Keratinocyte (primary cell): ENCODE measurements at regions not wholly inside any gene's neighbourhood (a gene's known extent, or its start where the extent isn't known, plus 50 kb on each side); places are given as distances from the start of the nearest gene placed in this dataset.

Experiments used
- DNase-seq: peaks from one replicate; pipeline ENCODE4 v3.0.0-alpha.2; 2011; ENCODE audit warnings: low read depth, missing footprints, low spot score
- FAIRE-seq: peaks from 2 replicates; lab custom pipeline; 2011; peaks lifted over from hg19 to GRCh38; lab: Jason Lieb, UNC
- H2AFZ ChIP-seq: 2 replicates; pipeline ENCODE4 v1.6.0; 2012; ENCODE audit warnings: low read length, control low read depth, inconsistent platforms; ENCODE audit not compliant: control insufficient read depth
- H3K27ac ChIP-seq: 2 replicates; pipeline ENCODE4 v1.5.1; 2011; ENCODE audit warnings: low read length; ENCODE audit not compliant: control insufficient read depth, insufficient read depth
- H3K27me3 ChIP-seq: 3 replicates; pipeline ENCODE4 v1.6.0; 2011; ENCODE audit warnings: low read length; ENCODE audit not compliant: control insufficient read depth, insufficient read depth; ENCODE audit errors: extremely low read depth
- H3K36me3 ChIP-seq, 2 experiments: 2 replicates in 1 of 2; 3 replicates in 1 of 2; pipeline ENCODE4 v1.5.1; 2011; ENCODE audit warnings: low read length in 2 of 2, mild to moderate bottlenecking in 1 of 2; ENCODE audit not compliant: control insufficient read depth in 2 of 2, insufficient read depth in 2 of 2; ENCODE audit errors: extremely low read depth in 1 of 2
- H3K4me1 ChIP-seq: 3 replicates; pipeline ENCODE4 v1.5.1; 2011; ENCODE audit warnings: low read length; ENCODE audit not compliant: control insufficient read depth, insufficient read depth; ENCODE audit errors: extremely low read depth
- H3K4me2 ChIP-seq: 3 replicates; pipeline ENCODE4 v1.6.0; 2011; ENCODE audit warnings: low read depth, low read length; ENCODE audit not compliant: control insufficient read depth, insufficient read depth; ENCODE audit errors: extremely low read depth
- H3K4me3 ChIP-seq, 3 experiments: fragments of 200-600 bp in 1 of 3; sonication (generic) in 1 of 3; 2 replicates in 2 of 3; 3 replicates in 1 of 3; pipeline ENCODE4 v1.5.1; 2011 to 2016; ENCODE audit warnings: low read length in 3 of 3, mild to moderate bottlenecking in 3 of 3, control low read depth in 2 of 3, inconsistent platforms in 1 of 3, low read depth in 1 of 3, mixed read lengths in 1 of 3, mixed run types in 1 of 3, moderate library complexity in 1 of 3; ENCODE audit not compliant: control insufficient read depth in 2 of 3, insufficient read depth in 2 of 3; ENCODE audit errors: extremely low read depth in 1 of 3
- H3K79me2 ChIP-seq: 2 replicates; pipeline ENCODE4 v1.6.0; 2012; ENCODE audit warnings: low read length; ENCODE audit not compliant: control insufficient read depth, insufficient read depth
- H3K9ac ChIP-seq: 3 replicates; pipeline ENCODE4 v1.6.0; 2011; ENCODE audit warnings: low read length; ENCODE audit not compliant: control insufficient read depth, insufficient read depth; ENCODE audit errors: extremely low read depth
- H3K9me1 ChIP-seq: 3 replicates; pipeline ENCODE4 v1.6.0; 2011; ENCODE audit warnings: low read length; ENCODE audit not compliant: control insufficient read depth, insufficient read depth; ENCODE audit errors: extremely low read depth
- H3K9me3 ChIP-seq: 2 replicates; pipeline ENCODE4 v1.5.1; 2012; ENCODE audit warnings: low read depth, low read length; ENCODE audit not compliant: control insufficient read depth
- H4K20me1 ChIP-seq: 3 replicates; pipeline ENCODE4 v1.6.0; 2011; ENCODE audit warnings: low read length; ENCODE audit not compliant: control insufficient read depth, insufficient read depth; ENCODE audit errors: extremely low read depth
- EZH2 ChIP-seq: IDR thresholded peaks from one replicate; pipeline ENCODE4 v1.6.1; 2012; ENCODE audit warnings: inconsistent platforms, mild to moderate bottlenecking, low read length, moderate library complexity
- dilution Hi-C: fragments of 300-500 bp; cut with MboI; formaldehyde crosslinking; loops from one replicate; pipeline ENCODE4 v1.7.0; 2020; ENCODE audit warnings: low sequenced_read_pairs; ENCODE audit not compliant: extremely low pct_ligation_motif_present
- TF ChIP-seq, protein P1 (sequence below), 3 experiments: IDR thresholded peaks in 1 of 3; conservative IDR thresholded peaks in 1 of 3; optimal IDR thresholded peaks in 1 of 3; 2 replicates in 2 of 3; 3 replicates in 1 of 3; pipeline versions ENCODE3 to v1.5.1; 2011; ENCODE audit warnings: low read length in 3 of 3, mild to moderate bottlenecking in 3 of 3, moderate library complexity in 2 of 3, control low read depth in 1 of 3, inconsistent platforms in 1 of 3; ENCODE audit not compliant: insufficient read depth in 2 of 3; ENCODE audit errors: extremely low read depth in 1 of 3

- DNase-seq (no peak), FAIRE-seq (no peak)
- no peaks in the 10 kb centered on the region for H3K27me3 ChIP-seq
- H2AFZ ChIP-seq, result no peak overlapping the region
- no peak overlapping the region for H3K4me2 ChIP-seq
- H4K20me1 ChIP-seq, result no peaks in the 10 kb centered on the region
- H3K9me1 ChIP-seq, result no peaks in the 10 kb centered on the region
- TF ChIP-seq EZH2, result no peak
- TF ChIP-seq, protein P1, sequence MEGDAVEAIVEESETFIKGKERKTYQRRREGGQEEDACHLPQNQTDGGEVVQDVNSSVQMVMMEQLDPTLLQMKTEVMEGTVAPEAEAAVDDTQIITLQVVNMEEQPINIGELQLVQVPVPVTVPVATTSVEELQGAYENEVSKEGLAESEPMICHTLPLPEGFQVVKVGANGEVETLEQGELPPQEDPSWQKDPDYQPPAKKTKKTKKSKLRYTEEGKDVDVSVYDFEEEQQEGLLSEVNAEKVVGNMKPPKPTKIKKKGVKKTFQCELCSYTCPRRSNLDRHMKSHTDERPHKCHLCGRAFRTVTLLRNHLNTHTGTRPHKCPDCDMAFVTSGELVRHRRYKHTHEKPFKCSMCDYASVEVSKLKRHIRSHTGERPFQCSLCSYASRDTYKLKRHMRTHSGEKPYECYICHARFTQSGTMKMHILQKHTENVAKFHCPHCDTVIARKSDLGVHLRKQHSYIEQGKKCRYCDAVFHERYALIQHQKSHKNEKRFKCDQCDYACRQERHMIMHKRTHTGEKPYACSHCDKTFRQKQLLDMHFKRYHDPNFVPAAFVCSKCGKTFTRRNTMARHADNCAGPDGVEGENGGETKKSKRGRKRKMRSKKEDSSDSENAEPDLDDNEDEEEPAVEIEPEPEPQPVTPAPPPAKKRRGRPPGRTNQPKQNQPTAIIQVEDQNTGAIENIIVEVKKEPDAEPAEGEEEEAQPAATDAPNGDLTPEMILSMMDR (optimal IDR thresholded peaks at IDR 0.05 in 1 of 3, IDR thresholded peaks at IDR 0.05 in 1 of 3, conservative IDR thresholded peaks at IDR 0.05 in 1 of 3; ENCODE audit: extremely low read depth in 1 of 3, insufficient read depth in 2 of 3, low read length in 3 of 3), result no peak
- no peaks in the 10 kb centered on the region for H3K36me3 ChIP-seq
- H3K4me3 ChIP-seq, result no peak overlapping the region
- dilution Hi-C loops, result no loop called here
- no peak overlapping the region for H3K27ac ChIP-seq
- no peaks in the 10 kb centered on the region for H3K4me1 ChIP-seq
- no peak overlapping the region for H3K9ac ChIP-seq
- no peaks in the 10 kb centered on the region for H3K79me2 ChIP-seq
- H3K9me3 ChIP-seq, result no peaks in the 10 kb centered on the region
Measured at GRCh38 chr4:141567326-141567915, 69.0 kb upstream of the IL15 start.

- no peaks in the 10 kb centered on the region for H3K4me1 ChIP-seq
- H3K9me3 ChIP-seq, result no peaks in the 10 kb centered on the region
- no peak overlapping the region for H3K27ac ChIP-seq
- H3K9ac ChIP-seq, result no peak overlapping the region
- DNase-seq, result no peak
- no peak overlapping the region for H3K4me3 ChIP-seq
- H4K20me1 ChIP-seq, result no peaks in the 10 kb centered on the region
- no peaks in the 10 kb centered on the region for H3K36me3 ChIP-seq
- no peak for TF ChIP-seq EZH2
- TF ChIP-seq, protein P1 (optimal IDR thresholded peaks at IDR 0.05 in 1 of 3, IDR thresholded peaks at IDR 0.05 in 1 of 3, conservative IDR thresholded peaks at IDR 0.05 in 1 of 3; ENCODE audit: extremely low read depth in 1 of 3, insufficient read depth in 2 of 3, low read length in 3 of 3), result no peak
- no peak overlapping the region for H3K4me2 ChIP-seq
- H3K79me2 ChIP-seq, result no peaks in the 10 kb centered on the region
- dilution Hi-C loops, result no loop called here
- H3K27me3 ChIP-seq, result no peaks in the 10 kb centered on the region
- FAIRE-seq, result no peak
- H2AFZ ChIP-seq, result no peak overlapping the region
- no peaks in the 10 kb centered on the region for H3K9me1 ChIP-seq
Measured at GRCh38 chr4:141569141-141569540, 67.2 kb upstream of the IL15 start.
